HCT116 (cell line): ENCODE measurements at regions not wholly inside any gene's neighbourhood (a gene's known extent, or its start where the extent isn't known, plus 50 kb on each side); places are given as distances from the start of the nearest gene placed in this dataset.

ENCODE experiments used
- POLR2A ChIP-seq: IDR thresholded peaks from 2 replicates; pipeline ENCODE4 v1.7.0; 2011; ENCODE audit warnings: borderline replicate concordance; ENCODE audit not compliant: insufficient read depth, insufficient read length; ENCODE audit errors: extremely low read depth
- POLR2AphosphoS5 ChIP-seq: IDR thresholded peaks from 2 replicates; pipeline ENCODE4 v1.6.1; 2011; ENCODE audit warnings: mild to moderate bottlenecking, low read depth, low read length, moderate library complexity
- TF ChIP-seq, protein P1 (sequence below): IDR thresholded peaks from 2 replicates; pipeline ENCODE4 v1.6.1; 2012; ENCODE audit warnings: low read depth
- TF ChIP-seq, protein P2 (sequence below): IDR thresholded peaks from 2 replicates; pipeline ENCODE4 v1.6.1; 2011; ENCODE audit warnings: mild to moderate bottlenecking, low read length, moderate library complexity; ENCODE audit not compliant: insufficient replicate concordance; ENCODE audit errors: extremely low read depth

DNA sequence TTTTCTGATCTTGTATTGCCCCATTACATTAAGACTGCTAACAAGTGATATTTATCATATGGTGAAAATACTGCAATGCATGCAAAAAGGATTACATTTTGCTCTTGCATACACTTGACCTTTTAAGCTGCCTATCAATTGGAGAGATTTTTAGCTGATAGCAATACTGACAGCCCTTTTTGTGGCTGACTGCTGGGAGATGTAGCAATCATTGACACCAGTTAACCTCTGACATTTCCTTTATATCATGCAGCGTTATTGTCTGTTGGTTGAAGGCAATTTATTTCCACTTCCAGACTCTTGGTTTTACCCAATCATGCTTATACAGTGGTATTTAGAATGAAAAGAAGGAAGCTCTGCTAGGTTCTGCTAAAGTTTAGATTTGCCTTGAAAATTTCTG is 364.0 kb downstream of the LMO7 start:
- TF ChIP-seq, protein P1, sequence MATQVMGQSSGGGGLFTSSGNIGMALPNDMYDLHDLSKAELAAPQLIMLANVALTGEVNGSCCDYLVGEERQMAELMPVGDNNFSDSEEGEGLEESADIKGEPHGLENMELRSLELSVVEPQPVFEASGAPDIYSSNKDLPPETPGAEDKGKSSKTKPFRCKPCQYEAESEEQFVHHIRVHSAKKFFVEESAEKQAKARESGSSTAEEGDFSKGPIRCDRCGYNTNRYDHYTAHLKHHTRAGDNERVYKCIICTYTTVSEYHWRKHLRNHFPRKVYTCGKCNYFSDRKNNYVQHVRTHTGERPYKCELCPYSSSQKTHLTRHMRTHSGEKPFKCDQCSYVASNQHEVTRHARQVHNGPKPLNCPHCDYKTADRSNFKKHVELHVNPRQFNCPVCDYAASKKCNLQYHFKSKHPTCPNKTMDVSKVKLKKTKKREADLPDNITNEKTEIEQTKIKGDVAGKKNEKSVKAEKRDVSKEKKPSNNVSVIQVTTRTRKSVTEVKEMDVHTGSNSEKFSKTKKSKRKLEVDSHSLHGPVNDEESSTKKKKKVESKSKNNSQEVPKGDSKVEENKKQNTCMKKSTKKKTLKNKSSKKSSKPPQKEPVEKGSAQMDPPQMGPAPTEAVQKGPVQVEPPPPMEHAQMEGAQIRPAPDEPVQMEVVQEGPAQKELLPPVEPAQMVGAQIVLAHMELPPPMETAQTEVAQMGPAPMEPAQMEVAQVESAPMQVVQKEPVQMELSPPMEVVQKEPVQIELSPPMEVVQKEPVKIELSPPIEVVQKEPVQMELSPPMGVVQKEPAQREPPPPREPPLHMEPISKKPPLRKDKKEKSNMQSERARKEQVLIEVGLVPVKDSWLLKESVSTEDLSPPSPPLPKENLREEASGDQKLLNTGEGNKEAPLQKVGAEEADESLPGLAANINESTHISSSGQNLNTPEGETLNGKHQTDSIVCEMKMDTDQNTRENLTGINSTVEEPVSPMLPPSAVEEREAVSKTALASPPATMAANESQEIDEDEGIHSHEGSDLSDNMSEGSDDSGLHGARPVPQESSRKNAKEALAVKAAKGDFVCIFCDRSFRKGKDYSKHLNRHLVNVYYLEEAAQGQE: no peak
- TF ChIP-seq POLR2AphosphoS5: no peak
- TF ChIP-seq, protein P2, sequence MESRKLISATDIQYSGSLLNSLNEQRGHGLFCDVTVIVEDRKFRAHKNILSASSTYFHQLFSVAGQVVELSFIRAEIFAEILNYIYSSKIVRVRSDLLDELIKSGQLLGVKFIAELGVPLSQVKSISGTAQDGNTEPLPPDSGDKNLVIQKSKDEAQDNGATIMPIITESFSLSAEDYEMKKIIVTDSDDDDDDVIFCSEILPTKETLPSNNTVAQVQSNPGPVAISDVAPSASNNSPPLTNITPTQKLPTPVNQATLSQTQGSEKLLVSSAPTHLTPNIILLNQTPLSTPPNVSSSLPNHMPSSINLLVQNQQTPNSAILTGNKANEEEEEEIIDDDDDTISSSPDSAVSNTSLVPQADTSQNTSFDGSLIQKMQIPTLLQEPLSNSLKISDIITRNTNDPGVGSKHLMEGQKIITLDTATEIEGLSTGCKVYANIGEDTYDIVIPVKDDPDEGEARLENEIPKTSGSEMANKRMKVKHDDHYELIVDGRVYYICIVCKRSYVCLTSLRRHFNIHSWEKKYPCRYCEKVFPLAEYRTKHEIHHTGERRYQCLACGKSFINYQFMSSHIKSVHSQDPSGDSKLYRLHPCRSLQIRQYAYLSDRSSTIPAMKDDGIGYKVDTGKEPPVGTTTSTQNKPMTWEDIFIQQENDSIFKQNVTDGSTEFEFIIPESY: no peak
- TF ChIP-seq POLR2A: no peak
